Esophagus squamous epithelium (tissue), 5 donors: ENCODE measurements at regions not wholly inside any gene's neighbourhood (a gene's known extent, or its start where the extent isn't known, plus 50 kb on each side); places are given as distances from the start of the nearest gene placed in this dataset.

Experiments
- DNase-seq: peaks from one replicate; lab custom pipeline; 2025; lab: John Stamatoyannopoulos, UW
- H3K27ac ChIP-seq, 4 donors: fragments of 200-600 bp; sonication (generic); one replicate each; pipeline ENCODE4 v1.5.1; 2016 to 2019; ENCODE audit warnings: mild to moderate bottlenecking in 1 of 4
- H3K27me3 ChIP-seq, 4 donors: fragments of 200-600 bp; sonication (generic); 1 replicate in 3 of 4; 2 replicates in 1 of 4; pipeline versions ENCODE4 v1.5.1 to v1.6.0; 2017 to 2021; ENCODE audit warnings: antibody characterized with exemption in 1 of 4
- H3K36me3 ChIP-seq, 3 donors: fragments of 200-600 bp; sonication (generic); one replicate each; pipeline ENCODE4 v1.5.1; 2016 to 2019
- H3K4me1 ChIP-seq, 3 donors: fragments of 200-600 bp; sonication (generic); one replicate each; pipeline ENCODE4 v1.5.1; 2017 to 2019
- H3K4me3 ChIP-seq, 4 donors: fragments of 200-600 bp; sonication (generic); 1 replicate in 3 of 4; 2 replicates in 1 of 4; pipeline ENCODE4 v1.5.1; 2016 to 2019; ENCODE audit warnings: mild to moderate bottlenecking in 2 of 4, moderate library complexity in 1 of 4
- H3K9me3 ChIP-seq, 3 donors: fragments of 200-600 bp; sonication (generic); one replicate each; pipeline ENCODE4 v1.5.1; 2016 to 2019
- POLR2A ChIP-seq, 4 donors: fragments of 450-650 bp; IDR thresholded peaks; one replicate each; pipeline ENCODE4 v1.6.1; 2017; ENCODE audit warnings: antibody characterized with exemption in 4 of 4, mild to moderate bottlenecking in 4 of 4, moderate library complexity in 3 of 4
- WGBS, 2 donors: methylation state at CpG; one replicate each; pipeline ENCODE4 v1.1.5; 2018; 5-methylcytosine and 5-hydroxymethylcytosine counted together
- intact Hi-C: fragments of 100-400 bp; cut with DNase I; formaldehyde crosslinking; loops from one replicate; pipeline ENCODE4 v1.15.0; 2022
- TF ChIP-seq, protein P1 (sequence below), 6 experiments: fragments of 450-650 bp in 4 of 6; fragments of 200-600 bp in 2 of 6; sonication (generic) in 2 of 6; IDR thresholded peaks; one replicate each; pipeline ENCODE4 v1.5.1; 2016 to 2019; ENCODE audit warnings: antibody characterized with exemption in 6 of 6, mild to moderate bottlenecking in 4 of 6, moderate library complexity in 4 of 6
- donor health status: DM: yes; HTN: yes; CAD: no.

DNA sequence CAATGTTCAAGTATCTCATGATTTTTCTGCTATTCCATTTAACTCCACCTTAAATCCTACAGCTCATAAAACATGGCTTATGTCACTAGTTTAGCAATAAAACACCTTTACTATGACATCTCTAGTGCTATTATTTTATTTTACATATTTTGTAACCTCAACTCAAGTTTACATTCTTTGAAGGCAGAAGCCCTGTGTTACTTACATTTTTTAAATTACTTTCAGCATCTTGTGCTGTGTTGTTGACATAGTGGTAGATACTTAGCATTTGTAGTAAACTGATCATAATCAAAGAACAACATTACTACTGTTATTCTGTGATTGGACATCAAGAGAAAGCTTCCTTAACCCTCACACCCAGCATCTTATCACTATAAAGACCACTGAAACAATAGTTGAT, 216.1 kb downstream of the BMP4 start:
- TF ChIP-seq POLR2A (IDR thresholded peaks at IDR 0.05) = no peak
- TF ChIP-seq, protein P1, sequence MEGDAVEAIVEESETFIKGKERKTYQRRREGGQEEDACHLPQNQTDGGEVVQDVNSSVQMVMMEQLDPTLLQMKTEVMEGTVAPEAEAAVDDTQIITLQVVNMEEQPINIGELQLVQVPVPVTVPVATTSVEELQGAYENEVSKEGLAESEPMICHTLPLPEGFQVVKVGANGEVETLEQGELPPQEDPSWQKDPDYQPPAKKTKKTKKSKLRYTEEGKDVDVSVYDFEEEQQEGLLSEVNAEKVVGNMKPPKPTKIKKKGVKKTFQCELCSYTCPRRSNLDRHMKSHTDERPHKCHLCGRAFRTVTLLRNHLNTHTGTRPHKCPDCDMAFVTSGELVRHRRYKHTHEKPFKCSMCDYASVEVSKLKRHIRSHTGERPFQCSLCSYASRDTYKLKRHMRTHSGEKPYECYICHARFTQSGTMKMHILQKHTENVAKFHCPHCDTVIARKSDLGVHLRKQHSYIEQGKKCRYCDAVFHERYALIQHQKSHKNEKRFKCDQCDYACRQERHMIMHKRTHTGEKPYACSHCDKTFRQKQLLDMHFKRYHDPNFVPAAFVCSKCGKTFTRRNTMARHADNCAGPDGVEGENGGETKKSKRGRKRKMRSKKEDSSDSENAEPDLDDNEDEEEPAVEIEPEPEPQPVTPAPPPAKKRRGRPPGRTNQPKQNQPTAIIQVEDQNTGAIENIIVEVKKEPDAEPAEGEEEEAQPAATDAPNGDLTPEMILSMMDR (IDR thresholded peaks at IDR 0.05) = no peak
- intact Hi-C loops = no loop called here
- H3K4me3 ChIP-seq = no peak overlapping the region

GRCh38 chr14:53735916-53736315, 220.7 kb downstream of the BMP4 start:
- TF ChIP-seq POLR2A (IDR thresholded peaks at IDR 0.05) = no peak
- TF ChIP-seq, protein P1 (IDR thresholded peaks at IDR 0.05) = no peak
- no peak overlapping the region for H3K27ac ChIP-seq
- intact Hi-C loops = no loop called here
- 54% methylated on average over 2 of the region's 2 CpGs for WGBS, 2 donors
- no peaks in the 10 kb centered on the region for H3K27me3 ChIP-seq
- no peaks in the 10 kb centered on the region for H3K9me3 ChIP-seq
- H3K4me1 ChIP-seq = no peaks in the 10 kb centered on the region
- no peaks in the 10 kb centered on the region for H3K36me3 ChIP-seq
- DNase-seq = no peak
- H3K4me3 ChIP-seq = no peak overlapping the region

More for the DNA sequence above, 216.1 kb downstream of the BMP4 start:
- Histone ChIP-seq H3K9me3 (no peaks in the 10 kb centered on the region), H3K27me3 (no peaks in the 10 kb centered on the region), H3K27ac (no peak overlapping the region), H3K4me1 (no peaks in the 10 kb centered on the region), H3K36me3 (no peaks in the 10 kb centered on the region)
- no peak for DNase-seq

GRCh38 chr14:53723221-53723620, 233.4 kb downstream of the BMP4 start:
- no peaks in the 10 kb centered on the region for H3K4me1 ChIP-seq
- H3K9me3 ChIP-seq = no peaks in the 10 kb centered on the region
- WGBS, 2 donors = 93 to 99% methylated on average over 5 of the region's 5 CpGs
- no peak for DNase-seq
- no peak overlapping the region for H3K4me3 ChIP-seq
- intact Hi-C loops = no loop called here
- H3K27ac ChIP-seq = no peak overlapping the region
- H3K36me3 ChIP-seq = no peaks in the 10 kb centered on the region
- H3K27me3 ChIP-seq = no peaks in the 10 kb centered on the region
- TF ChIP-seq, protein P1 (IDR thresholded peaks at IDR 0.05) = no peak
- no peak for TF ChIP-seq POLR2A (IDR thresholded peaks at IDR 0.05)

DNA sequence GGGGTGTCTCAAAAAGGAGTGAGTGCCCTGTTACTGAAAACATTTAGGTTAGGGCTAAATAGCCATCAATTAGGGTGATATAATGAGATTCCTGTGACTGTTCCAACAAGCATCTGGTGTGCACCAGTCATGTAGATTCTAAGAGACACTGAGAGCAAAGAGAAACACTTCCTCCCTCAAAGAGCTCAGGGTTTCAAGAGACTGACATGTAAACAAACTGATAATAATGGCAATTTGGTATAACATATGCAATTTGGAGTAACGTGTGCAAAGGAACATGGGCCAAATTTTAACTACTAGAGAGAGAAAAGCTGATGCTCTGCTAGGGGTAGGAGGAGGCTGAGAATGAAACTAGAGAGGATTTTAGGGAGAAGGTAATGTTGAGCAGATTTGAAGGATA, 237.1 kb downstream of the BMP4 start:
- no peaks in the 10 kb centered on the region for H3K36me3 ChIP-seq
- H3K4me1 ChIP-seq = peaks cover 0 to 13% (median 3%) of the 10 kb centered on the region in 3 donors
- DNase-seq = no peak
- intact Hi-C loops = no loop called here
- H3K27ac ChIP-seq = no peak overlapping the region
- TF ChIP-seq, protein P1 (IDR thresholded peaks at IDR 0.05) = no peak
- TF ChIP-seq POLR2A (IDR thresholded peaks at IDR 0.05) = no peak
- no peaks in the 10 kb centered on the region for H3K27me3 ChIP-seq
- H3K4me3 ChIP-seq = no peak overlapping the region
- H3K9me3 ChIP-seq = no peaks in the 10 kb centered on the region
- WGBS, 2 donors = 28 to 35% methylated on average over 1 of the region's 1 CpG

GRCh38 chr14:53716578-53716977, 240.0 kb downstream of the BMP4 start:
- WGBS, 2 donors = 35 to 63% methylated on average over 6 of the region's 6 CpGs
- no peaks in the 10 kb centered on the region for H3K9me3 ChIP-seq
- no peaks in the 10 kb centered on the region for H3K27me3 ChIP-seq
- H3K36me3 ChIP-seq = no peaks in the 10 kb centered on the region
- H3K4me3 ChIP-seq = no peak overlapping the region
- TF ChIP-seq, protein P1 (IDR thresholded peaks at IDR 0.05) = no peak
- TF ChIP-seq POLR2A (IDR thresholded peaks at IDR 0.05) = no peak
- no peak for DNase-seq
- peaks cover 0 to 14% (median 3%) of the 10 kb centered on the region in 3 donors for H3K4me1 ChIP-seq
- H3K27ac ChIP-seq = no peak overlapping the region
- intact Hi-C loops = no loop called here
